OCI-LY3 (cell line): ENCODE measurements at regions not wholly inside any gene's neighbourhood (a gene's known extent, or its start where the extent isn't known, plus 50 kb on each side); places are given as distances from the start of the nearest gene placed in this dataset.

Experiments
- H2AFZ ChIP-seq: fragments of 200-600, 300-600 bp; shearing (Covaris generic); 2 replicates; pipeline ENCODE4 v1.6.0; 2014; ENCODE audit warnings: antibody characterized with exemption, low read depth, low read length
- H3K27ac ChIP-seq: fragments of 200-600, 300-600 bp; sonication (generic); 2 replicates; pipeline ENCODE4 v1.5.1; 2014; ENCODE audit warnings: mild to moderate bottlenecking, low read length, moderate library complexity, mixed read lengths
- H3K27me3 ChIP-seq: fragments of 200-600, 300-600 bp; sonication (generic); 2 replicates; pipeline ENCODE4 v1.6.1; 2014; ENCODE audit warnings: low read depth, low read length, mixed read lengths
- H3K36me3 ChIP-seq: fragments of 200-600, 300-600 bp; sonication (generic); replicated peaks from 2 replicates; pipeline ENCODE3; 2014; ENCODE audit warnings: low read depth, low read length, mixed read lengths
- H3K4me1 ChIP-seq: fragments of 300-600, 200-600 bp; sonication (generic); 2 replicates; pipeline ENCODE4 v1.6.1; 2014; ENCODE audit warnings: low read length, mixed read lengths
- H3K4me2 ChIP-seq: fragments of 200-600, 300-600 bp; sonication (generic); 2 replicates; pipeline ENCODE4 v1.6.1; 2014; ENCODE audit warnings: low read length, mixed read lengths
- H3K4me3 ChIP-seq: fragments of 300-600, 200-600 bp; sonication (generic); 2 replicates; pipeline ENCODE4 v1.5.1; 2014; ENCODE audit warnings: antibody characterized with exemption, mild to moderate bottlenecking, low read length, moderate library complexity
- H3K79me2 ChIP-seq: fragments of 300-600, 200-600 bp; shearing (Covaris generic); 2 replicates; pipeline ENCODE4 v1.6.1; 2014; ENCODE audit warnings: mild to moderate bottlenecking, low read length, mixed read lengths
- H3K9ac ChIP-seq: fragments of 300-600, 200-600 bp; shearing (Covaris generic); 2 replicates; pipeline ENCODE4 v1.6.0; 2014; ENCODE audit warnings: mild to moderate bottlenecking, low read length, moderate library complexity
- H3K9me3 ChIP-seq: fragments of 200-600, 300-600 bp; shearing (Covaris generic); 2 replicates; pipeline ENCODE4 v1.6.1; 2014; ENCODE audit warnings: low read length, mixed read lengths; ENCODE audit not compliant: insufficient read depth
- H4K20me1 ChIP-seq: fragments of 200-600, 300-600 bp; sonication (generic); 2 replicates; pipeline ENCODE4 v1.6.1; 2016; ENCODE audit warnings: low read length, mixed read lengths; ENCODE audit not compliant: insufficient read depth
- EZH2phosphoT487 ChIP-seq: fragments of 200-600 bp; shearing (Covaris generic); IDR thresholded peaks from 2 replicates; pipeline ENCODE4 v1.6.1; 2018; ENCODE audit warnings: antibody characterized with exemption, mixed run types, low read depth
- TF ChIP-seq, protein P1 (sequence below): fragments of 200-600, 300-600 bp; sonication (generic); IDR thresholded peaks from 2 replicates; pipeline ENCODE4 v1.5.1; 2014; ENCODE audit warnings: antibody characterized with exemption, low read length, low read depth

DNA sequence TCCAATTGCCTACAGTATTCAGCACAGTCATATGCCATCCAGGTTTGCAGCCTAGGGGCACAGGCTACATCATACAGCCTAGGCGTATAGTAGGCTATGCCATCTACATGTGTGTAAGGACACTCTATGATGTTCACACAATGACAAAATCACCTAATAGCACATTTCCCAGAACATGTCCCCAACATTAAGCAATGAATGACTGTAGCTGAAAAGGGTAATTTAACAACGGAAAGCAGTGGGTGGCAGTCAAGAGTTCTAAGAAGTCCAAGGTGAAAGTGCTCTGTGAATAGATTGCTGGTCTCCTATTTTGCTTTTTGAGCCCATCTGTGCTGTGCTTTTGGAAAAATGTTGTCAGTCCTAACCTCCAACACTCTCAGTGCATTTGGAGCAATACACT is 162.6 kb downstream of the KLF6 start:
- H2AFZ ChIP-seq = no peak overlapping the region
- no peak overlapping the region for H3K27ac ChIP-seq
- H3K36me3 ChIP-seq = no peaks in the 10 kb centered on the region
- no peaks in the 10 kb centered on the region for H4K20me1 ChIP-seq
- TF ChIP-seq EZH2phosphoT487 = no peak
- TF ChIP-seq, protein P1, sequence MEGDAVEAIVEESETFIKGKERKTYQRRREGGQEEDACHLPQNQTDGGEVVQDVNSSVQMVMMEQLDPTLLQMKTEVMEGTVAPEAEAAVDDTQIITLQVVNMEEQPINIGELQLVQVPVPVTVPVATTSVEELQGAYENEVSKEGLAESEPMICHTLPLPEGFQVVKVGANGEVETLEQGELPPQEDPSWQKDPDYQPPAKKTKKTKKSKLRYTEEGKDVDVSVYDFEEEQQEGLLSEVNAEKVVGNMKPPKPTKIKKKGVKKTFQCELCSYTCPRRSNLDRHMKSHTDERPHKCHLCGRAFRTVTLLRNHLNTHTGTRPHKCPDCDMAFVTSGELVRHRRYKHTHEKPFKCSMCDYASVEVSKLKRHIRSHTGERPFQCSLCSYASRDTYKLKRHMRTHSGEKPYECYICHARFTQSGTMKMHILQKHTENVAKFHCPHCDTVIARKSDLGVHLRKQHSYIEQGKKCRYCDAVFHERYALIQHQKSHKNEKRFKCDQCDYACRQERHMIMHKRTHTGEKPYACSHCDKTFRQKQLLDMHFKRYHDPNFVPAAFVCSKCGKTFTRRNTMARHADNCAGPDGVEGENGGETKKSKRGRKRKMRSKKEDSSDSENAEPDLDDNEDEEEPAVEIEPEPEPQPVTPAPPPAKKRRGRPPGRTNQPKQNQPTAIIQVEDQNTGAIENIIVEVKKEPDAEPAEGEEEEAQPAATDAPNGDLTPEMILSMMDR = peak; percentile 31
- no peaks in the 10 kb centered on the region for H3K9me3 ChIP-seq
- no peak overlapping the region for H3K4me2 ChIP-seq
- no peaks in the 10 kb centered on the region for H3K27me3 ChIP-seq
- no peak overlapping the region for H3K4me3 ChIP-seq
- peaks cover 27% of the 10 kb centered on the region for H3K4me1 ChIP-seq
- no peaks in the 10 kb centered on the region for H3K79me2 ChIP-seq
- no peak overlapping the region for H3K9ac ChIP-seq

DNA sequence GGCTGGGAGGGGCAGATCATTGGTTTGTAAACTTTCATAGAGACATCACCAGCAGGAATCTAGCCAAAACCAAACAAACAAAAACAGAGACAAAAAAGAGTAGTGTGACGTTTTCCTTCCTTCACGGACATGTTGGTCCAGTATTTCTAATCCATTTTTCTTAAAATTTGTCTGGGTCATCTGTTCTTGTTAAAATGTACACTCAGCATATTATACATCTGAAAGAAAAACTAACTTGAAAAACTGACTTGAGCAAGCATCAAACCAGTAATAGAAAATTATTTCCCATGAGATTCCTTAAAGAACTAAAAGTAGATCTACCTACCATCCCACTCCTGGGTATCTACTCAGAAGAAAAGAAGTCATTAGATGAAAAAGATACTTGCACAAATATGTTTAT is 164.2 kb downstream of the KLF6 start:
- TF ChIP-seq, protein P1 = no peak
- TF ChIP-seq EZH2phosphoT487 = no peak
- Histone ChIP-seq H3K27ac (no peak overlapping the region), H3K9me3 (no peaks in the 10 kb centered on the region), H4K20me1 (no peaks in the 10 kb centered on the region), H3K9ac (no peak overlapping the region), H3K36me3 (no peaks in the 10 kb centered on the region), H3K4me1 (peaks cover 20% of the 10 kb centered on the region), H3K27me3 (no peaks in the 10 kb centered on the region), H3K79me2 (no peaks in the 10 kb centered on the region), H2AFZ (no peak overlapping the region), H3K4me3 (no peak overlapping the region), H3K4me2 (no peak overlapping the region)

DNA sequence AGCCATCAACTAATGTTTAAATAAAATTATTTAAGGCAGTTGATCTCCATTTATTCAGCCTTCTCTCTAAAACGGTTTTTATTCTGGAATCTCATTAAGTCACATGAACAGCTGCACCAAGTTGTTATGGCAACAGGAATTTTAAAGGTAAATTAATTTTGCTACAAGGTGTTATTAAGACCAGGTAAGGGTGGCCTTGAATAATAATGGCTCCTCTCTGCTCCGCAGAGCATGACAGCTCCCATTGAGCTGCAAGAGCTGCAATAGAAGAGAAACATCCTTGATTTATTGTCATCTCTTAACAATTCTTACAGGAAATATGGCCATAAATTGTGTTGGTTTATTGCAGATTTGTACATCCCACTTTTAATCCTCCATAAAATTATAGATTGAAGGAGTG is 165.8 kb downstream of the KLF6 start:
- Histone ChIP-seq H2AFZ (no peak overlapping the region), H3K4me3 (no peak overlapping the region), H3K9me3 (no peaks in the 10 kb centered on the region), H3K27me3 (no peaks in the 10 kb centered on the region), H3K79me2 (no peaks in the 10 kb centered on the region), H4K20me1 (no peaks in the 10 kb centered on the region), H3K27ac (no peak overlapping the region), H3K36me3 (no peaks in the 10 kb centered on the region), H3K4me1 (peaks cover 17% of the 10 kb centered on the region), H3K4me2 (no peak overlapping the region), H3K9ac (no peak overlapping the region)
- TF ChIP-seq EZH2phosphoT487 = no peak
- TF ChIP-seq, protein P1 = no peak

DNA sequence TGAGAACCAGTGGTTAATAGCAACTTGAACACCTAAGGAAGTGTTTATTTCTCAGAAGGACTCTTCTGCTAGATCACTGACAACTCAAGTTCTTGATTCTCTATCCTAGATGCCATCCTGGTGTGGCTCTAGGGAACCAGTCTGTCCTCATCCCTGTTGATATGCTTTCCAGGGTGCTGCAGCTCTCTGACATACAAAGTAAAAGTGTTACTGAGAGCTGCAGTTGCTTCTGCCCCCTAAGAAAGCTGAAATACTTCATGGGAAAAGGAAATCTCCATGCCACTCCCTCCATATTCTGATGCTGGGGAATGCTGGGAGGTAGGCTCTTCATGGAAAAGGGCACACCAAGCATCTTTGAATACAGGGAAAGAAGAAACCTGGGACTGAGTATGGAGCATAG is 168.1 kb downstream of the KLF6 start:
- no peak overlapping the region for H3K27ac ChIP-seq
- no peak overlapping the region for H3K4me3 ChIP-seq
- TF ChIP-seq EZH2phosphoT487 = no peak
- TF ChIP-seq, protein P1 = no peak
- no peaks in the 10 kb centered on the region for H3K9me3 ChIP-seq
- no peaks in the 10 kb centered on the region for H3K36me3 ChIP-seq
- no peaks in the 10 kb centered on the region for H3K4me1 ChIP-seq
- no peak overlapping the region for H2AFZ ChIP-seq
- H3K9ac ChIP-seq = no peak overlapping the region
- no peak overlapping the region for H3K4me2 ChIP-seq
- H4K20me1 ChIP-seq = no peaks in the 10 kb centered on the region
- no peaks in the 10 kb centered on the region for H3K79me2 ChIP-seq
- H3K27me3 ChIP-seq = no peaks in the 10 kb centered on the region
